ENCODE measurements at regions not wholly inside any gene's neighbourhood (a gene's known extent, or its start where the extent isn't known, plus 50 kb on each side); places are given as distances from the start of the nearest gene placed in this dataset.

DNA sequence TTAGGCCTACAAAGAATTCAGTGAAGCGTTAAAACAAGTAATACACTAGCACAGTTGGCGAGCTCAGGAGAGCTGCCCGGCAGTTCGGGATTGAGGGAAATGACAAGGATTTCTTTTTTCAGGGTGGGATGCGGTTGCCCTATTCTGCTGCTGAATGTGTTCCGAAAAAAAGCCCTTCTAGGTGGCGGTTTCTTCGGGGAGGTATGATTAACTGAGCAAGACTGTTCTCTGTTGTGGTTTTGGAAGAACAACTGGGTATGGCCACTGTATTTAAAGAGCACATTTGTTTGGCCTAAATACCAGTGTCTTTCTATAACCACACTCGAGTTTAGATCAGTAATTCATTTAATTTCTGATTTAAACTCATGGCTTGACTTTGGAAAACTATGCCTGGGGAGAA lies 459.7 kb upstream of the FAT1 start:
- no peak for DNase-seq (ENCODE audit: low spot score)

DNA sequence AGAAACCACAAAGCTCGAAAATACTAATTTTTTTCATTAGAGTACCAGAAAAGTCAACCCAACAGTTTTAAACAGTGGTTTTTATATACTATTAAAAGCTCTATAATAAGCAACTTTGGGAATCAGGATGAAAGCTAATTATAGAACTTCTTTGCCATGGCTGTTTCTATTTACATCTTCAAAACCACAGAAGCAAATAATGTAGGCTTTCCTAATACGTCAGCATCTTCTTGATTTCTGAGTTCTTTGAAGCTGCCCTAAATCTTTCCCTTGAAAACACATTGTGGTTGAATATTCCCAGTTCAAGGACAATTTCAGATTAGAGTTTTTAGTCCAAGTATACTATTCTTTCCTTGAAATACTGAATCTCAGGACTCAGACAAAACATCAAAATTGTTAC lies 460.2 kb upstream of the FAT1 start:
- no peak for DNase-seq (ENCODE audit: low spot score)

DNA sequence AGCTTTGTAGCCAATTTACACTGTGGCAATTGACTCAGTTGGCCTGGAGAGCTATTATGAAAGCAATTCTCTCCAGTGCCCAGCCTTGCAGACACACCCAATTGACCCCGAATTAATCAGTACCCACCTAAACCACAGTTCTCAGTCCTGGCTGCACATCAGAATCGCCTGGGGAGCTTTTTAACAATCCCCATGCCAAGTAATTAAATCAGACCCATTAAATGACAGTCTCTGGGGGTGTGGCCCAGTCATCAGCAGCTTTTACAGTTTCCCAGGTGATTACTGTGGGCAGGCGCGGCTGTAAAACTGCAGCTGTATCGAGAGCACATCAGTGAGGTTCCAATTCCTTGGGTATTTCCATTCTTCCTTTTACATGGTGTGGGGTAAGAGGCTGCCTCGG lies 460.9 kb upstream of the FAT1 start:
- DNase-seq (ENCODE audit: low spot score), result no peak

- DNase-seq (ENCODE audit: low spot score), result no peak
Observed at GRCh38 chr4:187188118-187188517, 464.5 kb upstream of the FAT1 start.

- no peak for DNase-seq (ENCODE audit: low spot score)
Observed at GRCh38 chr4:187188741-187189140, 465.1 kb upstream of the FAT1 start.

DNA sequence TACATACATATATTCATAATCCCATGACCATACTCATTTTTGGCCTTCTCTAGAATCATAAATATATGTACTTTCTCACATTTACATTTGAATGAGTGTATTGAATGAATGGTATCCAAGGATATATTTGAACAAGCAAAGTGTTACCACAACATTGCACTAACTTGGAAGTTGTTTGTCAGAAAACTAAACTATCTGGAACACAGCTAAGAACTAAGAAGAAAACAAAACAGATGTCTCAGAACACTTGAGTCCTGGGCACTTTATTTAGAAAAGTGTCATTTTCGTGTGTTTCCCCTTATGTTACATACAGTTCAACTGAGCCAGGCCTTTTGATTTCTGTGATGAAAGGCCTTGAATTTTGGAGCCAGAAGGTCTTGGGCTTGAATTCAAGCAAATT lies 466.7 kb upstream of the FAT1 start:
- no peak for DNase-seq (ENCODE audit: low spot score)

DNA sequence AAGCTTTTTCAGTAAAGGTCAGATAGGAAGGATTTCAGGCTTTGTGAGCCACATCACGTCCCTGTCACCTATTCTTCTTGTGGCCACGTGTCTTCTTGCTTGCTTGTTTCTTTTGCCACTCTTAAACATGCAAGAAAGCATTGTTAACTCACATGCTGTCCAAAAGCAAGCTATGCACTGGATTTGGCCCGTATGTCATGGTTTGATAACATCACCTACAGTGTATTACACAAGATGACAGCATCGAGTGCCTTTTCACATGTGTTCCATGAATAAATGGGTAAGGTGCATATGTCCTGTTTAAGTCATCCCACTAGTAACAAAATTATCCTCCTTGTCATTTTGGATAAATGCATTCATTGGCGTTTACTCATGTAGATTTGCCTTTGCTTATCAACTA lies 468.0 kb upstream of the FAT1 start:
- DNase-seq (ENCODE audit: low spot score), result no peak

GRCh38 chr4:187192266-187192665 lies 468.6 kb upstream of the FAT1 start:
- no peak for DNase-seq (ENCODE audit: low spot score)

- DNase-seq (ENCODE audit: low spot score), result no peak
Observed at GRCh38 chr4:187193141-187193540, 469.5 kb upstream of the FAT1 start.

- no peak for DNase-seq (ENCODE audit: low spot score)
Observed at GRCh38 chr4:187204389-187204918, 480.8 kb upstream of the FAT1 start.

DNA sequence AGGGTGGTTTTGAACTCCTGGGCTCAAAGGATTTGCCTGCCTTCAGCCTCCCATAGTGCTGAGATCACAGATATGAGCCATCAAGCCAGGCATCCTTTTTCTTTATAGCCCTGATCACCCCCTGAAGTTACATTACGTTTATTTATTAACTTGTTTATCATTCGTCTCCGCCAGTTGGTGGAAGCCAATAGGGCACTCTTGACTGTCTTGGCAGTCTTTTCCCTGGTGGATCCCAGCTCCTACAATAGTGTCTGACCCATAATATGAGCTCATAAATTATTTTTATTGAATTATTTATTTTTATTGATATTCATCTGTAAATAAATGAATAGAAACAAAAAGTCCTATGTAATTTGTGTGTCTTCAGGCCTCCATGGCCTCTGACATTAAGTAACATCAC lies 484.3 kb upstream of the FAT1 start:
- DNase-seq (ENCODE audit: low spot score), result no peak

DNA sequence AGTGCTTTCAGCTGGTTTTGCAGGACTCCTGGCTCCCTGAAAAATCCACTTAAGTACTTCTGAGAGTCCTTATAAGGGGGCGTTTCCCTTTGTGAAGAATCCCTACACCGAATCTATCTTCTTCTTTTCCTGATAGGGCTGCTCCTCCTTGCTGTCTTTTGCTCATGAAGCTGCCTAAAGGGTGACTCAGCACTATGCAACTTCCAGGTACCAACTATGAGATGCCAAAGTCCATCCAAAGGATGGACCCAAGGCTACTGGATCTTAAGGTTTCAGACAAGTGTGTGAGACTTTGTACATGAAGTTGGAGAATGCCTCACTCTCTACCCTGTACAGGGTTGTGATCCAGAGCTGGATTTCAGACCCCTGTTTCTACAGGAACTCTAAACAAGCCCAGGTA lies 485.0 kb upstream of the FAT1 start:
- no peak for DNase-seq (ENCODE audit: low spot score)

DNA sequence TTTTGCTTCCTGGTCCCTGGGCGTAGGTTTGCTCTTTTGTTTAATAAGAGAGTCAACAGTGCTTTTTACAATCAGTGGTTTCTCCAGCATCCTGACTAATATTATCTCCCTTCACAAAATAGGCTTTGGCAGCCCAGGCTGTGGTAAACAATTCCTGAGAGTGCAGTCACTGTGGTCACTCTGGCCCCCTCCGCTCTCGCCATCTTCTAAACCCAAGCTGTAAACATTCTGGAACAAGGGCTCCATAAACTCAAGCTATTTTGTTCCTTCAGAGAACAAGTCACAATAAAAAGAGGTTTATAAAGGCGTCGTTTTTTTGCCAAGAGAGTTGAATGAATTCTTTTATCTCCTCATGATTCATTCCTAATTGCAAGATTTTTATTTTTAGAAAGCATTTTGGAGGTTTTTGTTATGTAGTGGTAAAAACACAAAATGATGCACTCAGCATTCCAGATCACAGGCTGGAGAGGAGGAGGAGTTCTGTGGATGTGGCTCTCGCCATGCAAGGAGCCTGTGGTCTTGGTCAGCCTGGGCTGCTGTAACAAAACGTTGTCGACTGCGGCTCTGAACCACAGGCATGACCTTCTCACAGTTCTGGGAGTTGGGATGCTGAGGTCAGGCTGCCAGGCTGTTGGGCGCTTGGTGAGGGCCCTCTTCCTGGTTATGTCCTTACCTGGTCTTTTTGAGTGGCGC lies 486.4 kb upstream of the FAT1 start:
- DNase-seq (ENCODE audit: low spot score), result no peak

- DNase-seq (ENCODE audit: low spot score), result no peak
Observed at GRCh38 chr4:187212446-187213080, 488.9 kb upstream of the FAT1 start.

- no peak for DNase-seq (ENCODE audit: low spot score)
Observed at GRCh38 chr4:187215438-187215837, 491.8 kb upstream of the FAT1 start.

DNA sequence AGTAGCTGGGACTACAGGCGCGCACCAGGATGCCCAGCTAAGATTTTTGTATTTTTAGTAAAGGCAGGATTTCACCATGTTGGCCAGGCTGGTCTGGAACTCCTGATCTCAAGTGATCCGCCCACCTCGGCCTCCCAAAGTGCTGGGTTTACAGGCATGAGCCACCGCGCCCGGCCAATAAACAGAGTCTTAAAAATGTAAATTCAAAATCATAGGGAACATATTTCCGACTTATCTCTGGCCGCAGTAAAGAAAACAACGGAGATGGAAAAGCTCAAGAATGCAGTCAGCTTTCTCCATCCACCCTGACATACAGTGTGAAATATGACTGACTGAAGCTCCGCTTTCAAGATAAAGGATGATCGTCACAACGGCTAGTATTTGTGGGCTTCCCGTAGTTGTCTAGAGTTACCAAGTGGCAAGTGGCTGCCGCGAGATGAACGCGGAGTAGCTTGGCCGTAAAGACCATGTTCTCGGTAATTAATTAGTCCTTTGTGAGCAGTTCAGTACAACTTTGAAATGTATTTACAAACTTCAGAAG lies 495.1 kb upstream of the FAT1 start:
- no peak for DNase-seq (ENCODE audit: low spot score)

DNA sequence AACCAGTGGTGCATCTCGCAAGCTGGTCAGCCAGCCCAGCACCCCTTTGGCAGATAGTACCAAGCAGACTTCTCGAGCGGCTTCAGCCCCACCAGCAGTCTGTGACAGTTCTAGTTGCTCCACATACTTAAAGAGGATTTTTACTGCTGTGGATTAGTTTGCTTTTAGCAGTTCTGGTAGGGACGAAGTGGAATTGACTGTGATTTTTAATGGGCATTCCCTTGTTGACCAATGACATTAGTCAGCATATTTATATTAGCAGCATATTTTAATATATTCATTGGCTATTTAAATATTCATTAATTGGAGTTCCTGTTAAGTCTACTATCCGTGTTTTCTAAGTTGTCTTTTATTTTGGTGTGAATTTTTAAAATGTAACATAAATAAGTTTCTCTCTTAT lies 500.9 kb upstream of the FAT1 start:
- no peak for DNase-seq (ENCODE audit: low spot score)

DNA sequence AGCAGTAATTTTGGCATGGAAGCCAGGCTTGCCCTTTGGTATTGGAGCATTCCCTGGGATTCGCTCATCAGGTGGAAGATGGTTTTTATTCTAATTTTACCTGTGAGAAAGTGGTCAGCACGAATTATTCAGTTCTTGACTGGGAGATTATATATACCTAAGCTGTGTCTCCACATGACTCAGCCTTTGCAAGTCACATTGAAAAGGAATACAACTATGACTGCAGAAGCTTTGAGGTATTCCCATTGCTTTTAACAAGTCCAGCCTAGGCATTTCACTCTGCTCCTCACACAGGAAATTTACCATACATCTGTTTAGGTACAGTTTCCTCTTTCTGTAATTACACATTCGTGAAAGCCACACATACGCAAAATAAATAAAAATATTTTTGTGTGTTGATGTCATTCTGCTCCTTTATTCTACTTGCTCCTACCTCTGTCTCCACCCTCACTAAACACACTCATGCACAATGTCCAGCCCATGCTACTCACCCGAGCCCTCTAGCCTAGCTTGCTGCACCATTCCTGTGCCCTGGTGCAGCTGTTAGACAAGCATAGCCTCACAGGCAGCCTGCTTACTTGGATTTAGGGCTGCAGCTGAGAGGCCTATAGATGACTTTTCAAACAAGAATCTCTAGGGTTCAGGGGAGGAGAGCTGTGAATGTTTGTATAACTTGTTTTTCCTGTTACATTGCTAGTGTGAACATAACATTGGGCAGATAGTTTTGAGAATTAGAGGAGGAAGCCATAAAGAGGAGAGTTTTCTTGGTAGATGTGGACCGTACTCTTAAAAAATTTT lies 504.4 kb upstream of the FAT1 start:
- no peak for DNase-seq (ENCODE audit: low spot score)

DNA sequence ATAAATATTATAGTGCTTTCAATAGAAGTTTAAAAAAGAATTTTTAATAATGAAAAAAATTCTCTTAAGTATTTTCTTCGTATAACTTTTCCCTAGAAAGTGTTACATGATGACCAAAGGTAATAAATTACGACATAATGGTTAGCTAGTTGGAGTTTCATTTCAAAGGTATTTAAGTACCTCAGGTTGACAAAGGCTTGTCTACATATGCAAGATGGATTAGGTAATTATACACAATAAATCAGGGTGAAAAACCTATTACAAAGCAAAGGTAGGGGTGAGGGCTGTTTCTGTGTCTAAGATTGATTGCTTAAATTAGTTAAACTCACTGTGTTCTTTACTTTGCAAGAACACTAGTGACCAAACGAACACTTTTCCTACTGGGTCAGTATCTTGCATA lies 508.5 kb upstream of the FAT1 start:
- DNase-seq (ENCODE audit: low spot score), result no peak

DNA sequence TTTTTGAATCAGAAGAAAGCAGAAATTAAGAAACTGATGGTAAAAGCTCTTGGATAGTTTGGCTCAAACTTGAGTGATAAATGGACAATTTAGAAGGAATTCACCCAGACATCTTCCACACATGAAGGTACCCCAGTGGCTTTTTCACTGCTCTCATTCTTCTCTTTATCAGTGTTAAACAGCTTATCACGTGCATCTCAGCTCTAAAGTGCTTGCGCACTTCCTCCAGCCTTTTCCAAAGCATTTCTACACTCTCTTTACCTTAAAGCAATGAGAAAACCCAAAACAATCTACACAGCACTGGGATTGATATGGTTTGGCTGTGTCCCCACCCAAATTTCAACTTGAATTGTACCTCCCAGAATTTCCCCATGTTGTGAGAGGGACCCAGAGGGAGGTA lies 509.1 kb upstream of the FAT1 start:
- no peak for DNase-seq (ENCODE audit: low spot score)

GRCh38 chr4:187235456-187236170 lies 512.0 kb upstream of the FAT1 start:
- no peak for DNase-seq (ENCODE audit: low spot score)

DNA sequence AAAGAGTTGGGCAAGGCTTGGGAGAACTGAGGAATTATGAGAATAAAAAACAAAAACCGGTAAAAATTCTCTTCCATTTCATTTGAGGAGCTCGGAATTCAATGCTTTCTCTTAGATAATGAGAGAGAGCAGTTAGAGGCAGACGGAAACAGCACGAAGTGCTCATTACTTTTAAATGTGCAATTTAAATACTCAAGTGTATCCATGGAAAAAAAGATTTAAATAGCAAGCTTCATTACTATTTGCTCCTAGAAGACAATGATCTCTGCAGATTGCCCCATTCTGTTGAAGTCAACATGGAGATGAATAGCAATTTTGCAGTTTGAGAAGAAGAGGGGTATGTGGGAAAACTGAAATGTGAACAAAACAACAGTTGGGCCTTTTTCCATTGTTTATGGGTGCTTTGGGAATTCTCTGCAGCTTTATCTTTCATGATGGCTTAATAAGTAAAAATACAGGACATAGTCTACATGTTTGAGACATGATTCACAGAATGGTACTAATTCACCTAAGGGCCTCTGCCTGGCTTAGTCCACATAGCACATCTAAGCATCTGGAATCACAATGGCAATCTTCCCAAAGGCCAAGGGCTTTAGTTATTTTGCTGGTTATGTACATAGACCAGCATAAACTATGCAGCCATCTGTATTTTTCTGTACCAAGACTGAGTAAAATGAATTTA lies 512.7 kb upstream of the FAT1 start:
- no peak for DNase-seq (ENCODE audit: low spot score)

Data from HuH-7.5 (cell line).